AG04449 (cell line): ENCODE measurements at regions not wholly inside any gene's neighbourhood (a gene's known extent, or its start where the extent isn't known, plus 50 kb on each side); places are given as distances from the start of the nearest gene placed in this dataset.

Experiments used
- CTCF ChIA-PET: fragments of 350-600 bp; formaldehyde crosslinking; extraction: SDS; loops from one replicate; lab custom pipeline; 2021; ENCODE audit warnings: antibody characterized with exemption; lab: Yijun Ruan, JAX
- POLR2A ChIA-PET: fragments of 400-600, 350-600 bp; formaldehyde crosslinking; extraction: SDS; loops from one replicate; lab custom pipeline; 2020; ENCODE audit warnings: antibody characterized with exemption, inconsistent platforms; lab: Yijun Ruan, JAX
- DNase-seq: peaks from one replicate; pipeline ENCODE4 v3.0.0-alpha.2; 2010; ENCODE audit warnings: low read depth, low spot score
- H3K4me3 ChIP-seq: 2 replicates; pipeline ENCODE4 v1.5.1; 2011; ENCODE audit warnings: low read depth, mild to moderate bottlenecking, control low read depth, low read length
- TF ChIP-seq, protein P1 (sequence below): IDR thresholded peaks from one replicate; pipeline ENCODE4 v1.5.1; 2011; ENCODE audit warnings: mild to moderate bottlenecking, moderate library complexity, low read length, control low read depth, inconsistent platforms; ENCODE audit not compliant: insufficient read depth; ENCODE audit errors: missing control alignments

DNA sequence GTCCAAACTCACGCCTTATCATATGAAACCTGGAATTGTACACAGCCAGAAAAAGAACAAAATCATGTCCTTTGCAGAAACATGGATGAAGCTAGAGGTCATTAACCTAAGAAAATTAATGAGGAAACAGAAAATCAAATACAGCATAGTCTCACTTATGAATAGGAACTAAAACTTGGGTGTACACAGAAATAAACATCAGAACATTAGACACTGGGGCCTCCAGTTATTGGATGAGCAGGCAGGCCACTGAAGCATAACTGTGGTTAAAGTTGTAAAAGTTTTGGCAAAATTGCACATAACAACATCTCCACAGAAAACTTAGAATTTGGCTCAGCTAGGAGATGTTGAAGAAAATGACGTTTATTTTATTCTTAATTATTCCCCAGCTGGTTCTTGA lies 101.4 kb upstream of the RBMY1J start:
- H3K4me3 ChIP-seq, result no peak overlapping the region
- ChIA-PET CTCF (no interaction called here), POLR2A (no interaction called here)
- DNase-seq, result no peak
- TF ChIP-seq, protein P1, sequence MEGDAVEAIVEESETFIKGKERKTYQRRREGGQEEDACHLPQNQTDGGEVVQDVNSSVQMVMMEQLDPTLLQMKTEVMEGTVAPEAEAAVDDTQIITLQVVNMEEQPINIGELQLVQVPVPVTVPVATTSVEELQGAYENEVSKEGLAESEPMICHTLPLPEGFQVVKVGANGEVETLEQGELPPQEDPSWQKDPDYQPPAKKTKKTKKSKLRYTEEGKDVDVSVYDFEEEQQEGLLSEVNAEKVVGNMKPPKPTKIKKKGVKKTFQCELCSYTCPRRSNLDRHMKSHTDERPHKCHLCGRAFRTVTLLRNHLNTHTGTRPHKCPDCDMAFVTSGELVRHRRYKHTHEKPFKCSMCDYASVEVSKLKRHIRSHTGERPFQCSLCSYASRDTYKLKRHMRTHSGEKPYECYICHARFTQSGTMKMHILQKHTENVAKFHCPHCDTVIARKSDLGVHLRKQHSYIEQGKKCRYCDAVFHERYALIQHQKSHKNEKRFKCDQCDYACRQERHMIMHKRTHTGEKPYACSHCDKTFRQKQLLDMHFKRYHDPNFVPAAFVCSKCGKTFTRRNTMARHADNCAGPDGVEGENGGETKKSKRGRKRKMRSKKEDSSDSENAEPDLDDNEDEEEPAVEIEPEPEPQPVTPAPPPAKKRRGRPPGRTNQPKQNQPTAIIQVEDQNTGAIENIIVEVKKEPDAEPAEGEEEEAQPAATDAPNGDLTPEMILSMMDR, result no peak

DNA sequence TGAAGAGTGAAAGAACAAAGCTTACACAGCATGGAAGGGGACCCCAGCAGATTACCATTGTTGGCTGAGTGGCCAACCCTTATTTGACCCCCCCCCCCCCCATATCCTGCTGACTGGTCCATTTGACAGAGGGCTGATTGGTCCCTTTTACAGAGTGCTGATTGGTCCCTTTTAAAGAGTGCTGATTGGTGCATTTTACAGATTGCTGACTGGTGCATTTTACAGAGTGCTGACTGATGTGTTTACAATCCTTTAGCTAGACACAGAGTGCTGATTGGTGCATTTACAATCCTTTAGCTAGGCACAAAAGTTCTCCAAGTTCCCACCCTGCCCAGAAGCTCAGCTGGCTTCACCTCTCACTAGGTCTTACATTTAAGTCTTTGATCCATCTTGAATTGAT lies 80.0 kb upstream of the RBMY1F start:
- no peak overlapping the region for H3K4me3 ChIP-seq
- TF ChIP-seq, protein P1, result no peak
- CTCF ChIA-PET, result no interaction called here
- DNase-seq, result no peak
- POLR2A ChIA-PET, result interaction anchor here (0.6 kb wide), 1 partner anchor 1762 kb away, joined by 5 read pairs; no protein-coding TSS in a partner anchor
